IMR-90 (cell line): ENCODE measurements at regions not wholly inside any gene's neighbourhood (a gene's known extent, or its start where the extent isn't known, plus 50 kb on each side); places are given as distances from the start of the nearest gene placed in this dataset.

ENCODE experiments used
- ATAC-seq: fragments of 200-7000 bp; cut with Tn5 transposase; 2 replicates; pipeline ENCODE4 v1.9.1; 2020; ENCODE audit warnings: low read depth, mild to moderate bottlenecking, moderate library complexity
- BruUV-seq: library from RNA; stranded (reverse); fragments of 400-500 nt; replicated peaks from 2 replicates; lab custom pipeline; 2021; lab: Mats Ljungman, UMichigan
- CTCF ChIA-PET: fragments of 300-600 bp; formaldehyde crosslinking; extraction: SDS; loops from one replicate; lab custom pipeline; 2021; ENCODE audit warnings: antibody characterized with exemption; lab: Yijun Ruan, JAX
- POLR2A ChIA-PET: fragments of 300-600 bp; sonication (Branson Sonifier 250); formaldehyde crosslinking; loops from one replicate; lab custom pipeline; 2022; ENCODE audit warnings: antibody characterized with exemption; ENCODE audit not compliant: unreplicated experiment; lab: Charles Lee
- DNase-seq: peaks from one replicate; pipeline ENCODE4 v3.0.0; 2013
- H2AFZ ChIP-seq: replicated peaks from 2 replicates; pipeline ENCODE3; 2013; ENCODE audit warnings: low read length, mild to moderate bottlenecking; ENCODE audit not compliant: poor library complexity
- H2AK5ac ChIP-seq: 2 replicates; pipeline ENCODE4 v1.6.1; 2013; ENCODE audit warnings: low read depth, low read length, inconsistent platforms
- H2AK9ac ChIP-seq: replicated peaks from 2 replicates; pipeline ENCODE3; 2013; ENCODE audit warnings: mild to moderate bottlenecking, low read depth, low read length, moderate library complexity; ENCODE audit not compliant: poor library complexity
- H2BK120ac ChIP-seq: 2 replicates; pipeline ENCODE4 v1.6.1; 2013; ENCODE audit warnings: low read depth, low read length, inconsistent platforms
- H2BK15ac ChIP-seq: 3 replicates; pipeline ENCODE4 v1.6.1; 2013; ENCODE audit warnings: low read depth, low read length, inconsistent platforms
- H2BK20ac ChIP-seq: 2 replicates; pipeline ENCODE4 v1.6.1; 2013; ENCODE audit warnings: low read depth, mild to moderate bottlenecking, inconsistent platforms, low read length, moderate library complexity
- H2BK5ac ChIP-seq: 2 replicates; pipeline ENCODE4 v1.6.1; 2013; ENCODE audit warnings: mild to moderate bottlenecking, low read depth, low read length, inconsistent platforms; ENCODE audit not compliant: poor library complexity, severe bottlenecking
- H3K14ac ChIP-seq: replicated peaks from 2 replicates; pipeline ENCODE4 v1.6.1; 2013; ENCODE audit warnings: low read depth, low read length, inconsistent platforms
- H3K18ac ChIP-seq: 2 replicates; pipeline ENCODE4 v1.6.1; 2013; ENCODE audit warnings: low read depth, low read length, control low read depth
- H3K23ac ChIP-seq: 2 replicates; pipeline ENCODE4 v1.6.1; 2013; ENCODE audit warnings: low read depth, low read length, inconsistent platforms
- H3K27ac ChIP-seq: 2 replicates; pipeline ENCODE4 v1.5.1; 2013; ENCODE audit warnings: mild to moderate bottlenecking, control low read depth, low read length; ENCODE audit not compliant: insufficient read depth
- H3K27me3 ChIP-seq: 2 replicates; pipeline ENCODE4 v1.6.1; 2013; ENCODE audit warnings: low read length; ENCODE audit not compliant: control insufficient read depth, insufficient read depth
- H3K36me3 ChIP-seq: 2 replicates; pipeline ENCODE4 v1.6.1; 2013; ENCODE audit warnings: low read length, mixed read lengths; ENCODE audit not compliant: control insufficient read depth, insufficient read depth
- H3K4ac ChIP-seq: 2 replicates; pipeline ENCODE4 v1.6.1; 2013; ENCODE audit warnings: low read depth, low read length, inconsistent platforms
- H3K4me1 ChIP-seq: 2 replicates; pipeline ENCODE4 v1.6.1; 2013; ENCODE audit warnings: low read length, mixed read lengths; ENCODE audit not compliant: control insufficient read depth, insufficient read depth
- H3K4me2 ChIP-seq: 2 replicates; pipeline ENCODE4 v1.6.1; 2013; ENCODE audit warnings: low read depth, mild to moderate bottlenecking, control low read depth, low read length, moderate library complexity
- H3K4me3 ChIP-seq: 2 replicates; pipeline ENCODE4 v1.5.1; 2013; ENCODE audit warnings: low read depth, mild to moderate bottlenecking, control low read depth, low read length, moderate library complexity; ENCODE audit not compliant: insufficient read depth
- H3K56ac ChIP-seq: 2 replicates; pipeline ENCODE4 v1.6.1; 2013; ENCODE audit warnings: low read length, inconsistent platforms; ENCODE audit not compliant: insufficient read depth; ENCODE audit errors: extremely low read depth
- H3K79me1 ChIP-seq, 2 experiments: 2 replicates each; pipeline ENCODE4 v1.6.1; 2013; ENCODE audit warnings: low read length in 2 of 2, inconsistent platforms in 1 of 2, low read depth in 1 of 2
- H3K9ac ChIP-seq: 2 replicates; pipeline ENCODE4 v1.6.1; 2013; ENCODE audit warnings: low read depth, low read length, control low read depth
- H3K9me1 ChIP-seq: 2 replicates; pipeline ENCODE4 v1.6.1; 2013; ENCODE audit warnings: low read length, inconsistent platforms; ENCODE audit not compliant: insufficient read depth
- H3K9me3 ChIP-seq: 2 replicates; pipeline ENCODE4 v1.6.1; 2013; ENCODE audit warnings: low read length; ENCODE audit not compliant: control insufficient read depth, insufficient read depth
- H4K20me1 ChIP-seq: 2 replicates; pipeline ENCODE4 v1.6.1; 2013; ENCODE audit warnings: low read length, inconsistent platforms; ENCODE audit not compliant: insufficient read depth
- H4K5ac ChIP-seq: 2 replicates; pipeline ENCODE4 v1.6.1; 2013; ENCODE audit warnings: mild to moderate bottlenecking, low read depth, low read length, control low read depth
- H4K8ac ChIP-seq, 2 experiments: 2 replicates each; pipeline ENCODE4 v1.6.1; 2013; ENCODE audit warnings: low read depth in 2 of 2, low read length in 2 of 2, control low read depth in 1 of 2, inconsistent platforms in 1 of 2
- H4K91ac ChIP-seq: 2 replicates; pipeline ENCODE4 v1.6.1; 2013; ENCODE audit warnings: low read depth, low read length, inconsistent platforms; ENCODE audit not compliant: insufficient read depth
- BHLHE40 ChIP-seq: fragments of 150-350 bp; IDR thresholded peaks from 2 replicates; pipeline ENCODE4 v1.6.1; 2016; ENCODE audit warnings: mild to moderate bottlenecking, low read depth, low read length
- CHD1 ChIP-seq: IDR thresholded peaks from 2 replicates; pipeline ENCODE4 v1.6.1; 2012; ENCODE audit warnings: low read depth, low read length, improper control_type of control experiment
- FOS ChIP-seq: fragments of 150-350 bp; IDR thresholded peaks from 2 replicates; pipeline ENCODE4 v1.6.1; 2016; ENCODE audit warnings: low read depth, low read length
- MXI1 ChIP-seq: IDR thresholded peaks from 2 replicates; pipeline ENCODE4 v1.6.1; 2012; ENCODE audit warnings: low read depth, mild to moderate bottlenecking, low read length, moderate library complexity, borderline replicate concordance
- NFE2L2 ChIP-seq: fragments of 150-350 bp; IDR thresholded peaks from 2 replicates; pipeline ENCODE4 v1.6.1; 2016; ENCODE audit warnings: low read depth, mild to moderate bottlenecking, low read length
- POLR2A ChIP-seq: IDR thresholded peaks from 2 replicates; pipeline ENCODE4 v1.6.1; 2012; ENCODE audit warnings: mild to moderate bottlenecking, low read depth, low read length
- RAD21 ChIP-seq: IDR thresholded peaks from 2 replicates; pipeline ENCODE4 v1.6.1; 2012; ENCODE audit warnings: low read length, improper control_type of control experiment
- RCOR1 ChIP-seq: IDR thresholded peaks from 2 replicates; pipeline ENCODE4 v1.6.1; 2012; ENCODE audit warnings: mild to moderate bottlenecking, low read length, improper control_type of control experiment; ENCODE audit not compliant: insufficient replicate concordance
- RFX5 ChIP-seq: IDR thresholded peaks from 2 replicates; pipeline ENCODE4 v1.8.0; 2012; ENCODE audit warnings: low read depth, mild to moderate bottlenecking, low read length, moderate library complexity
- WGBS, 2 experiments: methylation state at CpG; one replicate each; pipeline versions ENCODE4 v1.1.5 to v1.1.7; 2013; ENCODE audit warnings: missing lambda C conversion rate in 2 of 2; ENCODE audit not compliant: insufficient read length in 1 of 2; ENCODE audit errors: extremely low coverage in 2 of 2; 5-methylcytosine and 5-hydroxymethylcytosine counted together
- dilution Hi-C: fragments of 300-500 bp; cut with HindIII; formaldehyde crosslinking; loops from one replicate; pipeline ENCODE4 v1.14.3; 2018; ENCODE audit warnings: low sequenced_read_pairs; ENCODE audit not compliant: unreplicated experiment
- in situ Hi-C: fragments of 300-500 bp; cut with MboI; formaldehyde crosslinking; loops from 3 replicates; pipeline ENCODE4 v1.14.3; 2019; ENCODE audit warnings: low sequenced_read_pairs, inconsistent platforms, mixed read lengths
- intact Hi-C: fragments of 100-400 bp; cut with micrococcal nuclease; formaldehyde crosslinking; loops from 2 replicates; pipeline ENCODE4 v1.10.0; 2022
- TF ChIP-seq, protein P1 (sequence below): fragments of 150-350 bp; IDR thresholded peaks from 2 replicates; pipeline ENCODE4 v1.6.1; 2017; ENCODE audit warnings: mild to moderate bottlenecking, antibody characterized with exemption, low read length, low read depth
- TF ChIP-seq, protein P2 (sequence below): conservative IDR thresholded peaks from 2 replicates; pipeline ENCODE4 v1.5.1; 2012; ENCODE audit warnings: mild to moderate bottlenecking, low read depth, low read length, improper control_type of control experiment

DNA sequence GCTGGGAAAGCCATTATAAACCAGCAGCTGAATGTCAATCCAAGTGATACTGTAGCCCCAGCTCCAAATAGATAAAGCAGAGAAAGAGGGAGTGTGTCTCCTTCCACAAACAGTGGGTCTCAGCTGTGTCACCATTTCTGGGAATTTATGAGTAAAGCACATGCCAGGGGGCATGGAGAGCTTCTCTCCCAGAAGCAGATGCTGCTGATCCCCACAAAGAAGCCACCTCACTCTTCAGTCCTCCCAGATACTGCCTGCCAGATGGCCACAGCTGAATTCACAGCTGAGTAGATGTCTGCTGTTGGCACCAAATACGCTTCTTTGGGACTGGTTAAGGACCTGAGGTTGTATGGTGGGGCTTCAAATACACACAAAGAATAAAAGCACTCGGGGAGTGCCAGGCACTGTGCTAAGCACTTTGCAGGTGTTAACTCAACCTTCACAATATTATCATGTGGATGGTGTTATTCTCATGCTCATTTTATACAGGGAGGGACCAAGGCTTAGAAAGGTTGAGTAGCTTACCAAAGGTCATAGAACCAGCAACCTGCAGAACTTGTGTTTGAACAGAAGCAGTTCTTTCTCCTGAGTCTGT lies 298.3 kb downstream of the CDH11 start:
- Histone ChIP-seq H3K18ac (no peak overlapping the region), H3K9me3 (peaks cover 4% of the 10 kb centered on the region; the same call in 1 of the 2 replicates), H2BK5ac (no peak overlapping the region), H4K20me1 (no peaks in the 10 kb centered on the region), H3K23ac (no peak overlapping the region), H4K8ac (no peak overlapping the region), H3K27ac (no peak overlapping the region), H3K79me1 (no peaks in the 10 kb centered on the region), H3K9ac (no peak overlapping the region), H3K36me3 (no peaks in the 10 kb centered on the region), H2BK120ac (no peak overlapping the region), H3K4me3 (no peak overlapping the region), H3K4me1 (no peaks in the 10 kb centered on the region), H2AK5ac (no peak overlapping the region), H2AK9ac (no peak overlapping the region), H3K4ac (no peak overlapping the region), H3K9me1 (no peaks in the 10 kb centered on the region), H2BK20ac (no peak overlapping the region), H3K27me3 (no peaks in the 10 kb centered on the region), H4K5ac (no peak overlapping the region), H3K56ac (no peak overlapping the region), H4K91ac (no peak overlapping the region), H3K4me2 (no peak overlapping the region), H2AFZ (no peak overlapping the region), H3K14ac (no peak overlapping the region), H2BK15ac (no peak overlapping the region)
- WGBS, 2 experiments: no CpG with 5 or more reads among the region's 2 CpGs
- ChIA-PET CTCF (no interaction called here), POLR2A (interaction anchor here (0.5 kb wide), 1 partner anchor 31 kb away, joined by 6 read pairs; no protein-coding TSS in a partner anchor)
- ATAC-seq (no peak), DNase-seq (no peak)
- BruUV-seq: no TSS peak
- in situ Hi-C loops: no loop called here
- dilution Hi-C loops: no loop called here
- TF ChIP-seq NFE2L2 (no peak), BHLHE40 (no peak), RFX5 (no peak), CHD1 (no peak), RAD21 (no peak), RCOR1 (no peak), FOS (no peak), POLR2A (no peak), MXI1 (no peak)
- TF ChIP-seq, protein P1, sequence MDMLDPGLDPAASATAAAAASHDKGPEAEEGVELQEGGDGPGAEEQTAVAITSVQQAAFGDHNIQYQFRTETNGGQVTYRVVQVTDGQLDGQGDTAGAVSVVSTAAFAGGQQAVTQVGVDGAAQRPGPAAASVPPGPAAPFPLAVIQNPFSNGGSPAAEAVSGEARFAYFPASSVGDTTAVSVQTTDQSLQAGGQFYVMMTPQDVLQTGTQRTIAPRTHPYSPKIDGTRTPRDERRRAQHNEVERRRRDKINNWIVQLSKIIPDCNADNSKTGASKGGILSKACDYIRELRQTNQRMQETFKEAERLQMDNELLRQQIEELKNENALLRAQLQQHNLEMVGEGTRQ: no peak
- TF ChIP-seq, protein P2, sequence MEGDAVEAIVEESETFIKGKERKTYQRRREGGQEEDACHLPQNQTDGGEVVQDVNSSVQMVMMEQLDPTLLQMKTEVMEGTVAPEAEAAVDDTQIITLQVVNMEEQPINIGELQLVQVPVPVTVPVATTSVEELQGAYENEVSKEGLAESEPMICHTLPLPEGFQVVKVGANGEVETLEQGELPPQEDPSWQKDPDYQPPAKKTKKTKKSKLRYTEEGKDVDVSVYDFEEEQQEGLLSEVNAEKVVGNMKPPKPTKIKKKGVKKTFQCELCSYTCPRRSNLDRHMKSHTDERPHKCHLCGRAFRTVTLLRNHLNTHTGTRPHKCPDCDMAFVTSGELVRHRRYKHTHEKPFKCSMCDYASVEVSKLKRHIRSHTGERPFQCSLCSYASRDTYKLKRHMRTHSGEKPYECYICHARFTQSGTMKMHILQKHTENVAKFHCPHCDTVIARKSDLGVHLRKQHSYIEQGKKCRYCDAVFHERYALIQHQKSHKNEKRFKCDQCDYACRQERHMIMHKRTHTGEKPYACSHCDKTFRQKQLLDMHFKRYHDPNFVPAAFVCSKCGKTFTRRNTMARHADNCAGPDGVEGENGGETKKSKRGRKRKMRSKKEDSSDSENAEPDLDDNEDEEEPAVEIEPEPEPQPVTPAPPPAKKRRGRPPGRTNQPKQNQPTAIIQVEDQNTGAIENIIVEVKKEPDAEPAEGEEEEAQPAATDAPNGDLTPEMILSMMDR: no peak
- intact Hi-C loops: no loop called here
